GM21381 (cell line): ENCODE measurements at regions not wholly inside any gene's neighbourhood (a gene's known extent, or its start where the extent isn't known, plus 50 kb on each side); places are given as distances from the start of the nearest gene placed in this dataset.

Experiments used
- ATAC-seq: cut with Tn5 transposase; IDR thresholded peaks from one replicate; pipeline ENCODE4 v1.9.1; 2021; ENCODE audit warnings: mild to moderate bottlenecking, moderate library complexity; ENCODE audit not compliant: unreplicated experiment

DNA sequence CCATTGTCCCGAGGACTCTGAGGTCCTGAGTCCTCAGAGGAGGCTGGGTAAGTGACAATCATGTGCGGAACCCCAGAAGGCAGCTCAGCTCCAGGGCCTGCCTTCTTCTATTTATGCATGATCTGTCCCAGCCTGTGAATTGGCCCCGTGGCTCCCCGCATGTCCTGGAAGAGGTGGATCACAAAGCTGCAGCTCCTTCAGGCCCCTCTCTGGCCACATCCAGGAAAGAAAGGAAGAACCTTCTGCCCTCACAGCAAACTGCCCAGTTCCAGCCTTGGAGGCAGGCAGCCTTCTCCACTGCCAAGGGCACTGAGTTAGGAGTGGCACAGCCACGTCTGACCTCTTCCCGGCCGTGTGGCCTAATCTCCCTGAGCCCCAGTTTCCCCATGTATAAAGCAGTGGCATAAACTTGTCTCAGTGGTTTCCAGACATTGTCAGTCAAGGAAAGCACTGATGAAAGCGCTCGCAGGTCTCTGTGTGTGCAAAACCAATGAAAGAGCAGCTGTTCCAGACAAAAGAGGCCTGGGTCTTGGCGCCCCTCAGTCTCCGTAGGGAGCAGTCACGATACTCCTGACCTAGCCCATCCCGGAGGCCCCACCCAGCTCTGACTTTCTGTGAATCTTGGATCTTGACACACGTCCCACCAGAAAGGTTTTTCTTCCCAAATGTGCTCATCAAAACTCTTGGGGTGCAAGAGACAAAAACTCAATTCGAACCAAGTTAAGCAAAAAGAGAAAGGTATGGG lies 497.3 kb downstream of the SHQ1 start:
- no peak for ATAC-seq

DNA sequence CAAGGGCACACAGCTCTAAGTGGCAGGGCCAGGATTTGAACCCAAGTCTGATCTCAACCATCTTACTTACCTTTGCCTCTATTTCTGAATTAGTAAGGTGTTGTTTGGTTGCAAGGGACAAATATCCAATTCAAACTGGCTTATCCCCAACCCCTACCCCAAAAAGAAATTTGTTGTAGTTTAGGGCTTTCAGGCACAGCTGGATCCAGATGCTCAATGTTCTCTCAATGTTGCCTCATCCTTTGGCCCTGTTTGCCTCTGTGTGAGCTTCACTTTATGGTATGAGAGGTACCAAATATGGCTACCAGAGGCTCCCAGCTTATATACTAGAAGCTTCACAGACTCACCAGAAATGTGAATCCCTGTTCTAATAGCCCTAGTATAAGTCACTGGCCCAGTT lies 499.9 kb downstream of the SHQ1 start:
- ATAC-seq = no peak

- ATAC-seq = peak; percentile 78
Observed at GRCh38 chr3:72347819-72348319, 500.4 kb downstream of the SHQ1 start.

GRCh38 chr3:72346526-72346926 lies 501.7 kb downstream of the SHQ1 start:
- no peak for ATAC-seq

GRCh38 chr3:72345980-72346379 lies 502.3 kb downstream of the SHQ1 start:
- no peak for ATAC-seq

- no peak for ATAC-seq
Observed at GRCh38 chr3:72345237-72345878, 502.9 kb downstream of the SHQ1 start.

DNA sequence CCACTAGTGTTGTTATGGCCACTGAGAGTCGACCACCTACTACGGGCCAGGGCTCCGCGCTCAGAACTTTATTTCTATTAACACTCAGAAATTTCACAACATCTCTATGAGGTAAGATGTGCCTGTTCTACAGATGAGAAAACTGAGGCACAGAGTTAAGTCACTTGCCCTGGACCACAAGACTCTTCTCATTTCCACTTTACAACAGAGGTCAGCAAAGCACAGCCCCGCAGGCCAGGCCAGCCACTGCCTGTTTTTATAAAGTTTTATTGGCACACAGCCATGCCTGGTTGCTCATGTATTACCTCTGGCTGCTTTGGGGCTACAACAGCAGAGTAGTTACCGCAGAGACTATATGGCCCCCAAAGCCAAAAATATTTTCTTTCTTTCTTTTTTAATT lies 503.6 kb downstream of the SHQ1 start:
- no peak for ATAC-seq

- no peak for ATAC-seq
Observed at GRCh38 chr3:72344236-72344635, 504.0 kb downstream of the SHQ1 start.

DNA sequence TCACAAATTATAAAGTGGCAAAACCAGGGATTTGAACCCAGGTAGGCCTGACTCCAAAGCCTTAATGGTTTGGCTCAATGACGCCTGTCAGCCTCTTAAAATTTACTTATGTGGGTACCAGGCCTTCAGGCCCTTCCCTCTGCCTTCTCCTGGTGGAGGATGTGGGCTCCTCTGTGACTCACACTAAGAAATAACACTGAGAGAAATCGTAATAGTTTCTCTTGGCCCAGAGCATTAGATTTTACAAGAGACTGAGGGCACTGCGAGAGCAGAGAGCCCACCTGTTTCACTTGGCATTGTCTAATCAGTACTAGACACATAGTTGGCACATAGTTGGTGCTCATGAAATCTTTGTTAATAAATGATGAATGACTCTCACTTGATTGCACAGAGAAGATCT lies 505.2 kb downstream of the SHQ1 start:
- no peak for ATAC-seq

DNA sequence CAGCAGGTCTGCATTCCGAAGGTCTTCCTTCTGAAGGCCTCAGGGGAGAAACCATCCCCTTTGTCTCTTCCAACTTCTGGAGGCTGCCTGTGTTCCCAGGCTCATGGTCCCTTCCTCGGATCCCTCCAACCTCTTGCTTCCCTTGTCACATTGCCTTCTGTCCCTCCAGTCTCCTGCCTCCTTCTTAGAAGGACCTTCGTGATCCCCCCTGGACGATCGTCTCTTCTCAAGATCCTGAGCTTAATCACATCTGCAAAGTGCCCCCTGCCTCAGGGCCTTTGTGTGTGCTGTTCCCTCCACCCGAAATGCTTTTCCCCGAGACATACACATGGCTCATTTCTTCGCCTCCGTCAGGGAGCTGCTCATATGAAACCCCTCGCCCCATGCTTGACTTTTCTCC lies 505.8 kb downstream of the SHQ1 start:
- ATAC-seq = no peak

- no peak for ATAC-seq
Observed at GRCh38 chr3:72341920-72342319, 506.3 kb downstream of the SHQ1 start.

DNA sequence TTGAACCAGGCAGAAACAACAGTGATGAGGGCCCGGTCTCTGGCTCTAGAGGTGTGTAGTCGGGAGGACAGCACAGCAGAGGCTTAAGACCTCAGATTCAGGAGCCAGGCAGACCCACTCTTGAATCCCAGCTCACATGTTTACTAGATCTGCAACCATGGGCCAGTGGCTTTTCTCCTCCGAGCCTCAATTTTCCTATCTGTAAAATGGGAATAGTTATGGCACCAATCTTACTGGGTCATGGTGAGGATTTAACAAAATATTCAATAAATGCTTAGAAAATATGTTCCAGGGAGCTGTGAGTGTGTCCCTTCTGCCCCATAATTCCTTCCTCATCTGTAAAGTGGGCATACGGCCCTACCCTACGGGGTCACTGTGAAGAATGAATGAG lies 506.9 kb downstream of the SHQ1 start:
- no peak for ATAC-seq

DNA sequence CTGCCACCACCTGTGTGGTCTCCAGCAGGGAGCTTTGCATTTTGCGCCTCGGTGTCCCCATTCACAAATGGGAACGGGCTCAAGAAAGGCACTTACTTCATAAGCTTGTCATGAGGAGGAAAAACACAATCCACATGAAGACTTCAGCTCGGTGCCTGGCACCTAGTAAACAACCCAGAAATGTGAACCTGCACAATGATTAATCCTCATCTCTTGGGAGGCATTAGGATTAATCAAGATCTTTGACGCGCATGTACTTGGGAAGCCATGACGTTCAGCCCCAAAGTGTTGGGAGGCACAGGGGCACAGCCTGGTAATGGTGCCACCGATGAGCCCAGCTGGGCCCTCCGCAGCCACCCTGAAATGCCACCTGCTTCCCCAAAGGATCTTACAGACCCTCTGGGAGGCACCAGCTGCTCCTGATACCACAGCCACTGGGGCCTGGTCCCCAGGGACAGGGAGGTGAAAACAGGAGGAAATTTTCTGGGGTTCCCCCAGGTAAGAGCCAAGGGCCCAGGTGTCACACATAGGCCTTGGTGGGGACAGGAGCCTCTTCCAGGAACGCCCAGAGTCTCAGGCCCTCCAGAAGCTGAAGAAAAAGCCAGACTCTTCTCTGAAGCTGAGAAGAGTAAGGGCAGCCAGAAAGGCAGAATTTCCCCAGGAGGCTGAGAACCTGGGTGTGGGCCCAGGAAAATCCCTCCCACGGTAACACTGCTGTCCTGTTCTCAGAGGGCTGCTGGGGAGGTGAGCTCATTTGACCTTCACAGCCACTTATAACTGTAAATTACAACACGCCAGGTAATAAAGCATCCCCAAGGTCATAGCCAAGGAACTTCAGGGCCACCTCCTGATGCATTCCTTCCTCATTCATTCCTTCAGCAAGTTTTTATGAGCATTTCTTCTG lies 507.5 kb downstream of the SHQ1 start:
- ATAC-seq = no peak

DNA sequence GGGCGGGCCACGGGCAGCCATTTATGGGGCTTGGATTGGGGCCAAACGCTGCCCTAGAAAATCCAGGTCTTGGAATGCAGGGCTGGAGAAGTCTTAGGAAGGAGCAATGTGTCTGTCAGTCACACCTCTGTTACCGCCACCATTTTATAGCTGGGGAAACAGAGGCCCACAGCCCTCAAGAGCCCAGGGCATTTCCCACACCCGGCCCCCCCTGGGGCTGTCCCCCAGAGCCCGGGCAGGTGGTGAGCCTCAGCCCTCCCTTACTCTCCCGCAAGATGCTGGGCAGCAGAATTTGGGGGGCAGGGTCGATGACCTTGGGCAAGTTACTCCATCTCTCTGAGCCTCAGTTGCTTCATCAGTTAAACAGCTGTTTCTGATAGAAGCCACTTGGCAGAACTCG lies 508.2 kb downstream of the SHQ1 start:
- no peak for ATAC-seq

GRCh38 chr3:72339670-72340030 lies 508.6 kb downstream of the SHQ1 start:
- ATAC-seq = no peak

- no peak for ATAC-seq
Observed at GRCh38 chr3:72338942-72339669, 509.1 kb downstream of the SHQ1 start.

DNA sequence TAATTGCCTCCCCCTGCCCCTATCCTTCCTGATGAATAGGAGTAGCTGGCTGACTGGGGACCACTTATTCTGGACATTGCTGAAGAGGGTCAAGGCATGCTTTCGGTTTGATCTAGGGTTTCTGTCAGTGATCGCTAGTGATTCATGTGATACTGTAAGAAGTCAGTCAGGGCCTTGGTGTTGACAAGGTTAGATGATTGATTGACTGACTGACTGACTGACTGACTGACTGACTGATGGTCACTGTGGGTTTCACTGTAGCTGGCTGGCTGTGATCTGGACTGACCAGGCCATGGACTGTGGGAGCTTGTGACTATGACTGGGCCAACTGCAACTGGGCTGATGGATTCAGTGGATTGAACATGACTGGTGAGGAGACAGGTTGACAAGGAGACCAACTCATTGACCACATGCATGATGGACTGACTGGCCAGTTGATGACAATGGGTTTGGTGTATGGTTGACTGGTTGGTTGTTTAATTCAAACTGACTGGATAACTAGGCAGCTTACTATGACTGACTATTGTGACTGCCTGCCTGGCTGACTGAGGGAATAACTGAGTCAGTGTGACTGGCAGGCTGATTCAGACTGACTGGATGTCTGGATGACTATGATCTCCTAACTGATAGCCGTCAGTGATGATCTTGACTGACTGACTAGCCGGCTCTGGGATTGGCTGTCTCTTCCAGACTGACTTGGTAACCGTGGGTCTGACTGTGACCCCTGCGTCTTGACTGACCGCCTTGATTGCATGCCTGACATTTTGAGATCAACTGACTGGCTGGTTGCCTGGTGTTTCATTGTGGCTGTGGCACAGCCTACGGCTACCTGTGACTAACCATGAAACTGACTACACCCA lies 509.9 kb downstream of the SHQ1 start:
- no peak for ATAC-seq

- ATAC-seq = no peak
Observed at GRCh38 chr3:72337480-72337855, 510.8 kb downstream of the SHQ1 start.

DNA sequence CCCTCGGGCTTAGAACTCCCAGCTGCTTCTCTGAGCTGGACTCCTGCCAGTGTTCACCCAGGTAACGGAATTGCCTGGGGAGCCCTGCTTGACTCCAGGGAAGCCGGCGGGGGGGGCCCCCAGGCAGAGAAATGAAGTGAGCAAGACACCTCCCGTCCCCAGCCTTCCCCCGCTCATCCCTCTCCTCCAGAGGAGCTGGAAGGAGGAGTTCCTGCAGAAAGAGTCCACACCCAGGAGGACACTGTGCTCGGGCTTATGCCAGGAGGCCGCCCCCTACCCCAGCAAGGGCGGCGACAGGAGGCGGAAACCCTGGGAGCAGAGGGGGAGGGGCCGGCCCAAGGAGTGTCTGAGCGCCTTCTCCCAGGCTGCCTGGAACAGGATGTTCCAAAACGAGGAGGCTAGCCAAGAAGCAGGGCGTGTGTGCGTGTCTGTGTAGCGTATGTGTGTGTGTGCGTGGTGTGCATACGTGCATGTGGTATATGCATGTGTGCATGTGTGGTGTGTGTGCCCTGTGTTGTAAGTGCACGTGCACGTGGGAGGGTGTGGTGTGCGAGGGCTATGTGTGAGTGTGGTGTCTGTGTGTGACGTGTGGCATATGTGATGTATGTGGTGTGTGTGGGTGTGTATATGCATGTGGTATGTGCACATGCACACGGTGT lies 511.3 kb downstream of the SHQ1 start:
- ATAC-seq = no peak
